ENCODE measurements at regions not wholly inside any gene's neighbourhood (a gene's known extent, or its start where the extent isn't known, plus 50 kb on each side); places are given as distances from the start of the nearest gene placed in this dataset.

DNA sequence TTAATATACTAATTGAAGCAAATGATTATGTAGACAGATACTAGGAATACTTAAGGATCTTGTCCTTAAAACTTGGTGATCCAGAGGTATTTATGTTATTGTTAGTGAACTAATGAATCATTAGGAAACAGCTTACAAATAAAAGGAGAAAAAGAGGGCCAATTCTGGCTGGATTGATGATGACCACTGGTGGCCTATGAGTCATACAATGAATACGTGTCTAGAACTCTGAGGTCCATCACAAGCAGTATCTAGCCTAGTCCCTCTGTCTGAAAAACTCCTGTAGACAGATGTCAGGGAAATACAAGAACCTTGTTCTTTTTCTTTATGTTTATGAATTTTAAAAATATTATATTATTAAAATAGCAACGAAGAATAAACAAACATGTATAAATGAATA, 51.7 kb upstream of the RTL1 start:
- no peak overlapping the region for H3K9ac ChIP-seq (ENCODE audit: low read length)
- H3K4me2 ChIP-seq (ENCODE audit: low read length): no peak overlapping the region
- H3K4me3 ChIP-seq (ENCODE audit: low read length): no peak overlapping the region

GRCh38 chr14:100962494-100962893, 59.0 kb upstream of the RTL1 start:
- TF ChIP-seq EP300 (conservative IDR thresholded peaks at IDR 0.05; ENCODE audit: poor library complexity, severe bottlenecking) (no peak), EZH2 (IDR thresholded peaks at IDR 0.05; ENCODE audit: borderline replicate concordance, insufficient read depth, low read length, poor library complexity, severe bottlenecking) (no peak), REST (IDR thresholded peaks at IDR 0.05; ENCODE audit: borderline replicate concordance) (no peak), POLR2AphosphoS5 (IDR thresholded peaks at IDR 0.05) (no peak), SMC3 (conservative IDR thresholded peaks at IDR 0.05; ENCODE audit: poor library complexity) (no peak), RAD21 (conservative IDR thresholded peaks at IDR 0.05) (no peak), TAF1 (IDR thresholded peaks at IDR 0.05; ENCODE audit: low read depth) (no peak), MXI1 (conservative IDR thresholded peaks at IDR 0.05; ENCODE audit: poor library complexity, severe bottlenecking) (no peak)

More for the DNA sequence above, 51.7 kb upstream of the RTL1 start:
- no peaks in the 10 kb centered on the region for H3K27me3 ChIP-seq (ENCODE audit: insufficient read depth, low read depth, low read length)
- H3F3A ChIP-seq (ENCODE audit: insufficient read depth, low read length, poor library complexity, severe bottlenecking): no peaks in the 10 kb centered on the region
- no peaks in the 10 kb centered on the region for H3K9me2 ChIP-seq (ENCODE audit: insufficient read depth, low read length)
- TF ChIP-seq, protein P1, sequence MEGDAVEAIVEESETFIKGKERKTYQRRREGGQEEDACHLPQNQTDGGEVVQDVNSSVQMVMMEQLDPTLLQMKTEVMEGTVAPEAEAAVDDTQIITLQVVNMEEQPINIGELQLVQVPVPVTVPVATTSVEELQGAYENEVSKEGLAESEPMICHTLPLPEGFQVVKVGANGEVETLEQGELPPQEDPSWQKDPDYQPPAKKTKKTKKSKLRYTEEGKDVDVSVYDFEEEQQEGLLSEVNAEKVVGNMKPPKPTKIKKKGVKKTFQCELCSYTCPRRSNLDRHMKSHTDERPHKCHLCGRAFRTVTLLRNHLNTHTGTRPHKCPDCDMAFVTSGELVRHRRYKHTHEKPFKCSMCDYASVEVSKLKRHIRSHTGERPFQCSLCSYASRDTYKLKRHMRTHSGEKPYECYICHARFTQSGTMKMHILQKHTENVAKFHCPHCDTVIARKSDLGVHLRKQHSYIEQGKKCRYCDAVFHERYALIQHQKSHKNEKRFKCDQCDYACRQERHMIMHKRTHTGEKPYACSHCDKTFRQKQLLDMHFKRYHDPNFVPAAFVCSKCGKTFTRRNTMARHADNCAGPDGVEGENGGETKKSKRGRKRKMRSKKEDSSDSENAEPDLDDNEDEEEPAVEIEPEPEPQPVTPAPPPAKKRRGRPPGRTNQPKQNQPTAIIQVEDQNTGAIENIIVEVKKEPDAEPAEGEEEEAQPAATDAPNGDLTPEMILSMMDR (IDR thresholded peaks at IDR 0.05; ENCODE audit: poor library complexity, severe bottlenecking): no peak
- TF ChIP-seq SMC3 (conservative IDR thresholded peaks at IDR 0.05; ENCODE audit: poor library complexity) (no peak), POLR2AphosphoS5 (IDR thresholded peaks at IDR 0.05) (no peak), TAF1 (IDR thresholded peaks at IDR 0.05; ENCODE audit: low read depth) (no peak), REST (IDR thresholded peaks at IDR 0.05; ENCODE audit: borderline replicate concordance) (no peak), EP300 (conservative IDR thresholded peaks at IDR 0.05; ENCODE audit: poor library complexity, severe bottlenecking) (no peak)
- no peak overlapping the region for H3K27ac ChIP-seq (ENCODE audit: low read length)
- no peaks in the 10 kb centered on the region for H3K36me3 ChIP-seq (ENCODE audit: insufficient read depth, low read length)
- H3K79me2 ChIP-seq (replicated peaks; ENCODE audit: insufficient read depth, low read length): no peaks in the 10 kb centered on the region
- no peak overlapping the region for H2AFZ ChIP-seq (ENCODE audit: low read depth, low read length)
- no peaks in the 10 kb centered on the region for H4K20me1 ChIP-seq (ENCODE audit: insufficient read depth)
- no peaks in the 10 kb centered on the region for H3K9me3 ChIP-seq (ENCODE audit: low read length)

More at GRCh38 chr14:100962494-100962893, 59.0 kb upstream of the RTL1 start:
- Histone ChIP-seq H2AFZ (ENCODE audit: low read depth, low read length) (no peak overlapping the region), H3K4me2 (ENCODE audit: low read length) (no peak overlapping the region), H3K79me2 (replicated peaks; ENCODE audit: insufficient read depth, low read length) (no peaks in the 10 kb centered on the region), H3K27ac (ENCODE audit: low read length) (no peak overlapping the region), H3F3A (ENCODE audit: insufficient read depth, low read length, poor library complexity, severe bottlenecking) (no peaks in the 10 kb centered on the region), H3K9me3 (ENCODE audit: low read length) (no peaks in the 10 kb centered on the region), H3K4me3 (ENCODE audit: low read length) (no peak overlapping the region), H3K36me3 (ENCODE audit: insufficient read depth, low read length) (no peaks in the 10 kb centered on the region), H3K9ac (ENCODE audit: low read length) (no peak overlapping the region), H3K9me2 (ENCODE audit: insufficient read depth, low read length) (no peaks in the 10 kb centered on the region), H4K20me1 (ENCODE audit: insufficient read depth) (no peaks in the 10 kb centered on the region), H3K27me3 (ENCODE audit: insufficient read depth, low read depth, low read length) (no peaks in the 10 kb centered on the region)

All from neural cell (in vitro differentiated cells).